Hepatocyte (in vitro differentiated cells): ENCODE measurements at regions not wholly inside any gene's neighbourhood (a gene's known extent, or its start where the extent isn't known, plus 50 kb on each side); places are given as distances from the start of the nearest gene placed in this dataset.
"Not testable (repeated sequence)": the region's sequence is repeated elsewhere in the genome, so short reads cannot be mapped to it uniquely, and the experiment has no call there.

Source experiments
- DNase-seq: peaks from one replicate; pipeline ENCODE4 v3.0.0-alpha.2; 2016; ENCODE audit warnings: low spot score
- H2AFZ ChIP-seq: fragments of 200-600 bp; sonication (generic); 2 replicates; pipeline ENCODE4 v1.6.0; 2016; ENCODE audit warnings: antibody characterized with exemption, mild to moderate bottlenecking
- H3K27ac ChIP-seq: fragments of 200-600 bp; sonication (generic); 2 replicates; pipeline ENCODE4 v1.5.1; 2016; ENCODE audit warnings: mild to moderate bottlenecking
- H3K27me3 ChIP-seq: fragments of 200-600 bp; sonication (generic); 2 replicates; pipeline ENCODE4 v1.6.1; 2016
- H3K36me3 ChIP-seq: fragments of 200-600 bp; sonication (generic); replicated peaks from 2 replicates; pipeline ENCODE4 v1.5.1; 2016; ENCODE audit warnings: low read depth; ENCODE audit not compliant: insufficient read depth
- H3K4me1 ChIP-seq: fragments of 200-600 bp; sonication (generic); 2 replicates; pipeline ENCODE4 v1.5.1; 2016; ENCODE audit warnings: mild to moderate bottlenecking, moderate library complexity; ENCODE audit not compliant: insufficient read depth
- H3K4me2 ChIP-seq: fragments of 200-600 bp; sonication (generic); 2 replicates; pipeline ENCODE4 v1.6.0; 2016
- H3K4me3 ChIP-seq: fragments of 200-600 bp; sonication (generic); 2 replicates; pipeline ENCODE4 v1.5.1; 2016; ENCODE audit warnings: mild to moderate bottlenecking
- H3K79me2 ChIP-seq: fragments of 200-600 bp; sonication (generic); 2 replicates; pipeline ENCODE4 v1.6.0; 2017; ENCODE audit warnings: mild to moderate bottlenecking
- H3K9me2 ChIP-seq: fragments of 200-600 bp; sonication (generic); replicated peaks from 2 replicates; pipeline ENCODE4 v1.6.0; 2017; ENCODE audit warnings: mild to moderate bottlenecking; ENCODE audit not compliant: insufficient read depth
- H3K9me3 ChIP-seq: fragments of 200-600 bp; sonication (generic); 2 replicates; pipeline ENCODE4 v1.5.1; 2016; ENCODE audit warnings: low read depth, mild to moderate bottlenecking
- H4K20me1 ChIP-seq: fragments of 200-600 bp; sonication (generic); 2 replicates; pipeline ENCODE4 v1.6.0; 2016; ENCODE audit warnings: mild to moderate bottlenecking; ENCODE audit not compliant: insufficient read depth, poor library complexity, severe bottlenecking
- CTCF ChIP-seq: fragments of 200-600 bp; sonication (generic); IDR thresholded peaks from 2 replicates; pipeline ENCODE4 v1.5.1; 2016; ENCODE audit warnings: antibody characterized with exemption, mild to moderate bottlenecking; ENCODE audit not compliant: poor library complexity
- EZH2 ChIP-seq: fragments of 200-600 bp; sonication (generic); IDR thresholded peaks from 2 replicates; pipeline ENCODE4 v1.6.1; 2016; ENCODE audit warnings: antibody characterized with exemption, mild to moderate bottlenecking, borderline replicate concordance
- EZH2phosphoT487 ChIP-seq: fragments of 200-600 bp; sonication (generic); IDR thresholded peaks from one replicate; pipeline ENCODE4 v1.6.1; 2018; ENCODE audit warnings: antibody characterized with exemption, mild to moderate bottlenecking, low read depth, moderate library complexity; ENCODE audit not compliant: unreplicated experiment, severe bottlenecking
- WGBS: methylation state at CpG from one replicate; pipeline ENCODE4 v1.1.6; 2016; ENCODE audit warnings: low lambda C conversion rate; ENCODE audit errors: missing lambda C conversion rate; 5-methylcytosine and 5-hydroxymethylcytosine counted together

DNA sequence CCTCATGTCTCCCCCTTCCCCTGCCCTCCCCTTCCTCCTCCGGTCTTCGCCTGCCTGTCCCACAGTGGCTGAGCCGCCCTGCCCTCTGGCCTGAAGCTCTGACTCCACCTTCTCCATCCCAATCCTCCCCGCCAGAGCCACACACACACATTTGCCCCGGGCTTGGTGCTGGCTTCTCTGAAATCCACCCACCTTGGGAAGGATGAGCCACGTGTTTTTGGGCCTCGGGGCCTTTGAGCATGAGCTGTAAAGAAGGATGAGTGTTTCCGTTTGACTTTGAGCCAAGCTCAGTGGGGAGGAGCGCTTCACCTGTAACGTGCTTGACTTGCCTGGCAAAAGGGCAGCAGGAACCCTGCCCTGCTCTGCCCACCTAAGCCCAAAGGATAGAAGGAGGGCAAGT, 295.1 kb downstream of the SIPA1L2 start:
- Histone ChIP-seq H3K27me3 (no peaks in the 10 kb centered on the region), H3K27ac (no peak overlapping the region), H3K4me2 (no peak overlapping the region), H4K20me1 (no peaks in the 10 kb centered on the region), H3K4me1 (no peaks in the 10 kb centered on the region), H3K4me3 (no peak overlapping the region), H2AFZ (no peak overlapping the region), H3K36me3 (no peaks in the 10 kb centered on the region), H3K79me2 (no peaks in the 10 kb centered on the region), H3K9me2 (no peaks in the 10 kb centered on the region), H3K9me3 (no peaks in the 10 kb centered on the region)
- TF ChIP-seq EZH2, result no peak
- no peak for TF ChIP-seq EZH2phosphoT487
- WGBS, result 89% methylated on average over 10 of the region's 10 CpGs
- no peak for DNase-seq

- DNase-seq, result no peak
- Histone ChIP-seq H4K20me1 (no peaks in the 10 kb centered on the region), H3K4me3 (no peak overlapping the region), H3K4me2 (no peak overlapping the region), H3K9me2 (no peaks in the 10 kb centered on the region), H3K9me3 (no peaks in the 10 kb centered on the region), H3K36me3 (no peaks in the 10 kb centered on the region), H3K27ac (no peak overlapping the region), H3K79me2 (no peaks in the 10 kb centered on the region), H3K27me3 (no peaks in the 10 kb centered on the region), H2AFZ (no peak overlapping the region), H3K4me1 (peaks cover 5% of the 10 kb centered on the region)
- TF ChIP-seq EZH2 (no peak), EZH2phosphoT487 (no peak), CTCF (no peak)
- 88% methylated on average over 2 of the region's 3 CpGs for WGBS
Observed at GRCh38 chr1:232334246-232334645, 295.7 kb downstream of the SIPA1L2 start.

GRCh38 chr1:232333419-232333767, 296.5 kb downstream of the SIPA1L2 start:
- Histone ChIP-seq H2AFZ (no peak overlapping the region), H3K36me3 (no peaks in the 10 kb centered on the region), H3K4me3 (no peak overlapping the region), H3K9me3 (no peaks in the 10 kb centered on the region), H3K4me2 (no peak overlapping the region), H3K79me2 (no peaks in the 10 kb centered on the region), H3K4me1 (peaks cover 7% of the 10 kb centered on the region), H3K27ac (no peak overlapping the region), H3K27me3 (no peaks in the 10 kb centered on the region), H4K20me1 (no peaks in the 10 kb centered on the region), H3K9me2 (no peaks in the 10 kb centered on the region)
- DNase-seq, result no peak
- TF ChIP-seq EZH2, result no peak
- no peak for TF ChIP-seq CTCF
- TF ChIP-seq EZH2phosphoT487, result no peak
- WGBS, result 95% methylated on average over 5 of the region's 5 CpGs

DNA sequence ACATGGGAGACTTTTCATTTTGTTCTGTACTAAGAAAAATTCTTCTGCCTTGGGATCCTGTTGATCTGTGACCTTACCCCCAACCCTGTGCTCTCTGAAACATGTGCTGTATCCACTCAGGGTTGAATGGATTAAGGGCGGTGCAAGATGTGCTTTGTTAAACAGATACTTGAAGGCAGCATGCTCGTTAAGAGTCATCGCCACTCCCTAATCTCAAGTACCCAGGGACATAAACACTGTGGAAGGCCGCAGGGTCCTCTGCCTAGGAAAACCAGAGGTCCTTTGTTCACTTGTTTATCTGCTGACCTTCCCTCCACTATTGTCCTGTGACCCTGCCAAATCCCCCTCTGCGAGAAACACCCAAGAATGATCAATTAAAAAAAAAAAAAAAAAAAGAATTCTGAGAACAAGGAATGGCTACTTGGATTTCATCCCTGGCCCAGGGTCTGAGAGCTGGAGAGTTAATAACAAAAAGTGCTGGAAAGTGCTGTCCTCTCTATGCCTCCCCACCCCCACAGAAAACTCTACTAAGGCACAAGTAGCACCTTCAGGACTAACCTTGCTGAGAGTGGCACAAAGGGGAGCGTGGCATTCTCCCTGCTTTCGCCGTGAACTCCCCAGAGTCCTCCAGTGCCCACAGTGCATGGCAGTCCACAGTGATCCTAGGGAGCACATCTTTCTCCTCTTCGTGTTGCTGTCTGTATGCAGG, 297.1 kb downstream of the SIPA1L2 start:
- H3K79me2 ChIP-seq, H3K4me1 ChIP-seq, H2AFZ ChIP-seq, H3K9me2 ChIP-seq, H3K27me3 ChIP-seq, DNase-seq, H3K27ac ChIP-seq, H3K4me3 ChIP-seq, H3K9me3 ChIP-seq, H3K4me2 ChIP-seq, H3K36me3 ChIP-seq, H4K20me1 ChIP-seq: not testable (repeated sequence)
- WGBS, result 84% methylated on average over 9 of the region's 9 CpGs
